Tibial artery (tissue), 4 donors: ENCODE measurements at regions not wholly inside any gene's neighbourhood (a gene's known extent, or its start where the extent isn't known, plus 50 kb on each side); places are given as distances from the start of the nearest gene placed in this dataset.

ENCODE experiments used
- DNase-seq, 2 donors: peaks; one replicate each; pipeline ENCODE4 v3.0.0-alpha.2; 2019
- H3K27ac ChIP-seq, 2 donors: fragments of 200-600 bp; sonication (generic) in 1 of 2; 1 replicate in 1 of 2; 2 replicates in 1 of 2; pipeline ENCODE4 v1.5.1; 2018 to 2019; ENCODE audit warnings: mild to moderate bottlenecking in 1 of 2
- H3K27me3 ChIP-seq, 2 donors: fragments of 200-600 bp; sonication (generic) in 1 of 2; one replicate each; pipeline versions ENCODE4 v1.5.1 to v1.6.0; 2016 to 2019
- H3K36me3 ChIP-seq, 3 donors: fragments of 200-600 bp; sonication (generic) in 2 of 3; one replicate each; pipeline ENCODE4 v1.5.1; 2016 to 2019; ENCODE audit warnings: mild to moderate bottlenecking in 2 of 3
- H3K4me1 ChIP-seq, 4 donors: fragments of 200-600 bp; sonication (generic) in 2 of 4; 1 replicate in 3 of 4; 2 replicates in 1 of 4; pipeline ENCODE4 v1.5.1; 2016 to 2019
- H3K4me3 ChIP-seq, 2 donors: fragments of 200-600 bp; sonication (generic) in 1 of 2; 1 replicate in 1 of 2; 2 replicates in 1 of 2; pipeline ENCODE4 v1.5.1; 2018 to 2019; ENCODE audit warnings: mild to moderate bottlenecking in 2 of 2
- H3K9me3 ChIP-seq, 3 donors: fragments of 200-600 bp; sonication (generic) in 1 of 3; one replicate each; pipeline ENCODE4 v1.5.1; 2016 to 2019
- intact Hi-C: fragments of 100-400 bp; cut with DNase I; formaldehyde crosslinking; loops from one replicate; pipeline ENCODE4 v1.15.0; 2023; ENCODE audit warnings: low total_unique reads
- TF ChIP-seq, protein P1 (sequence below), 2 experiments: fragments of 200-600 bp in 1 of 2; fragments of 450-650 bp in 1 of 2; IDR thresholded peaks; one replicate each; pipeline ENCODE4 v1.5.1; 2017 to 2019; ENCODE audit warnings: antibody characterized with exemption in 2 of 2, mild to moderate bottlenecking in 1 of 2, moderate library complexity in 1 of 2

DNA sequence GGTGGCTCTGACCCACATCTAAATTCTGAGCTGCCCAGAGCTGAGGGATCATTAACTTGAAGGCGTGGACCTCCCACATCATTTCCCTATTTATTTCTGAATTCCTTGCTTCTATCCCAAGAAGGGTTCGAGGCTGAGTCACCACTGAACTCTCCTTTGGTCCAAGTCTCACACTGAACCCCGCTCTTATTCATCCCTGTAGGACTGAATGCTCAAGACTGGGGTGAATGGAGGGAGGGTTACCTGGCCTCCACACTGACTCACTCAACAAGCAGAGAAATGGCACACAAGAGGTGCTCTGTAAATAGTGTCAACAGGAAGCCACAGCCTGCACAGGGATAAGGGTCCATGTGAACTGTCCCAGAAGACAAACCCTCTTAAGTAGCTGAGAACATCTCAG is 79.1 kb upstream of the FSTL4 start:
- H3K4me3 ChIP-seq: no peak overlapping the region
- TF ChIP-seq, protein P1, sequence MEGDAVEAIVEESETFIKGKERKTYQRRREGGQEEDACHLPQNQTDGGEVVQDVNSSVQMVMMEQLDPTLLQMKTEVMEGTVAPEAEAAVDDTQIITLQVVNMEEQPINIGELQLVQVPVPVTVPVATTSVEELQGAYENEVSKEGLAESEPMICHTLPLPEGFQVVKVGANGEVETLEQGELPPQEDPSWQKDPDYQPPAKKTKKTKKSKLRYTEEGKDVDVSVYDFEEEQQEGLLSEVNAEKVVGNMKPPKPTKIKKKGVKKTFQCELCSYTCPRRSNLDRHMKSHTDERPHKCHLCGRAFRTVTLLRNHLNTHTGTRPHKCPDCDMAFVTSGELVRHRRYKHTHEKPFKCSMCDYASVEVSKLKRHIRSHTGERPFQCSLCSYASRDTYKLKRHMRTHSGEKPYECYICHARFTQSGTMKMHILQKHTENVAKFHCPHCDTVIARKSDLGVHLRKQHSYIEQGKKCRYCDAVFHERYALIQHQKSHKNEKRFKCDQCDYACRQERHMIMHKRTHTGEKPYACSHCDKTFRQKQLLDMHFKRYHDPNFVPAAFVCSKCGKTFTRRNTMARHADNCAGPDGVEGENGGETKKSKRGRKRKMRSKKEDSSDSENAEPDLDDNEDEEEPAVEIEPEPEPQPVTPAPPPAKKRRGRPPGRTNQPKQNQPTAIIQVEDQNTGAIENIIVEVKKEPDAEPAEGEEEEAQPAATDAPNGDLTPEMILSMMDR (IDR thresholded peaks at IDR 0.05): no peak
- H3K36me3 ChIP-seq: no peaks in the 10 kb centered on the region

DNA sequence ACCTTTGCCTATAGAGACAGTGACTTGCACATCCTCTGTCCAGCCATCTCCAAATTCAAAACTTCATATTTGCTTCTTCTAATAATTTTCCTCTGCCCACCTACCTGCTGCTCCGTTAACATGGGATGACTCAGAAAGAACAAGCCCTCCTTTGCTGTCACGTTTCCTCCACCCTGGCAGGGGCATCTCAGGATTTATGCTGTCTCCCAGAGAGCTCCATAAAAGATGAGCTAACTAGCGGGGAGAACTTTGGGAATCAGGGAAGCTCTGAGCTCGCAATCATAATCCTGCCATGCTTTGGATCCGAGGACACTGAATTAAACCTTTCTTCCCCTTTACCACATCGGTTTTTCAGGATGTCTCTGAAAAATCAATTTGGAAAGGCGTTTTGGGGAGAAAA is 78.4 kb upstream of the FSTL4 start:
- H3K36me3 ChIP-seq: no peaks in the 10 kb centered on the region
- H3K9me3 ChIP-seq: no peaks in the 10 kb centered on the region
- intact Hi-C loops: no loop called here
- peaks cover 0 to 50% of the 10 kb centered on the region in 2 donors for H3K27me3 ChIP-seq
- no peak for DNase-seq
- no peak overlapping the region for H3K4me3 ChIP-seq
- peaks cover 0 to 6% (median 2%) of the 10 kb centered on the region in 4 donors for H3K4me1 ChIP-seq
- H3K27ac ChIP-seq: no peak overlapping the region
- TF ChIP-seq, protein P1 (IDR thresholded peaks at IDR 0.05): no peak

More for the DNA sequence above, 79.1 kb upstream of the FSTL4 start:
- Histone ChIP-seq H3K4me1 (no peaks in the 10 kb centered on the region), H3K27me3 (peaks cover 0 to 55% of the 10 kb centered on the region in 2 donors), H3K9me3 (no peaks in the 10 kb centered on the region), H3K27ac (no peak overlapping the region)
- intact Hi-C loops: no loop called here
- no peak for DNase-seq

- Histone ChIP-seq H3K36me3 (no peaks in the 10 kb centered on the region), H3K27ac (no peak overlapping the region), H3K27me3 (peaks cover 0 to 44% of the 10 kb centered on the region in 2 donors), H3K9me3 (no peaks in the 10 kb centered on the region), H3K4me3 (no peak overlapping the region), H3K4me1 (peaks cover 0 to 11% (median 3%) of the 10 kb centered on the region in 4 donors)
- TF ChIP-seq, protein P1 (IDR thresholded peaks at IDR 0.05): no peak
- intact Hi-C loops: no loop called here
- no peak for DNase-seq
These were observed 76.0 kb upstream of the FSTL4 start for GRCh38 chr5:133688391-133688790.

GRCh38 chr5:133687212-133688061 is 75.1 kb upstream of the FSTL4 start:
- H3K27me3 ChIP-seq: peaks cover 0 to 44% of the 10 kb centered on the region in 2 donors
- TF ChIP-seq, protein P1 (IDR thresholded peaks at IDR 0.05): no peak
- no peak overlapping the region for H3K27ac ChIP-seq

DNA sequence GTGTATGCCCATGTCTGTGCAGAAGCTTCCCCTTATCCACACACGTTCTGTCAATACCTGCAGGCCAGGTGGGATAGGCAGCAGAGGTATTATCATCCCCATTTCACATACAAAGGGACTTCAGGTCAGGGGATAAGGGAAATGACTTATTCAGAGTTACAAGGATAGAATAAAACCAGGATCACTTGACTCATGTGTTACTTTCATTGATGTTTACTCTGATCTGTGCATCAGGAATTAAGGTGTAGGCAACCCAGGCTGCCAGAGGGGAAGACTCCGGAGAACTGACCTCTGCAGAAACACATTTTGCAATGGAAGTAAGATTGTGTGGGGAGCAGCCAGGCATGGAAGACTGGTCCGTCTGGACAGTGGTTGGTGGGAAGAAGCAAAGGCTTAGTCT is 74.2 kb upstream of the FSTL4 start:
- Histone ChIP-seq H3K27me3 (peaks cover 0 to 37% of the 10 kb centered on the region in 2 donors), H3K9me3 (no peaks in the 10 kb centered on the region), H3K27ac (no peak overlapping the region), H3K4me1 (peaks cover 0 to 11% (median 3%) of the 10 kb centered on the region in 4 donors), H3K36me3 (no peaks in the 10 kb centered on the region), H3K4me3 (no peak overlapping the region)
- intact Hi-C loops: no loop called here
- DNase-seq: no peak
- TF ChIP-seq, protein P1 (IDR thresholded peaks at IDR 0.05): no peak

More at GRCh38 chr5:133687212-133688061, 75.1 kb upstream of the FSTL4 start:
- no peak for DNase-seq
- H3K4me1 ChIP-seq: peaks cover 0 to 11% (median 3%) of the 10 kb centered on the region in 4 donors
- no peaks in the 10 kb centered on the region for H3K36me3 ChIP-seq
- intact Hi-C loops: no loop called here
- H3K4me3 ChIP-seq: no peak overlapping the region
- H3K9me3 ChIP-seq: no peaks in the 10 kb centered on the region
